ACC112 (cell line): ENCODE measurements at regions not wholly inside any gene's neighbourhood (a gene's known extent, or its start where the extent isn't known, plus 50 kb on each side); places are given as distances from the start of the nearest gene placed in this dataset.

Source experiments
- H2AFZ ChIP-seq: fragments of 200-600 bp; sonication (generic); one replicate; pipeline ENCODE4 v1.6.0; 2017; ENCODE audit warnings: antibody characterized with exemption, low read length; ENCODE audit not compliant: unreplicated experiment
- H3K27ac ChIP-seq: fragments of 200-600 bp; sonication (generic); 2 replicates; pipeline ENCODE4 v1.5.1; 2014; ENCODE audit warnings: low read depth, mild to moderate bottlenecking, antibody characterized with exemption, low read length, moderate library complexity
- H3K27me3 ChIP-seq: fragments of 200-600 bp; sonication (generic); 2 replicates; pipeline ENCODE4 v1.6.1; 2014; ENCODE audit warnings: mild to moderate bottlenecking, antibody characterized with exemption, low read length, moderate library complexity, mixed read lengths; ENCODE audit not compliant: insufficient read depth
- H3K36me3 ChIP-seq: fragments of 200-600 bp; sonication (generic); 2 replicates; pipeline ENCODE4 v1.6.1; 2016; ENCODE audit warnings: mild to moderate bottlenecking, antibody characterized with exemption, low read length, moderate library complexity, mixed read lengths; ENCODE audit not compliant: insufficient read depth
- H3K4me1 ChIP-seq: fragments of 200-600 bp; sonication (generic); one replicate; pipeline ENCODE4 v1.6.1; 2016; ENCODE audit warnings: low read length, mixed read lengths; ENCODE audit not compliant: insufficient read depth, unreplicated experiment, control insufficient read depth
- H3K4me3 ChIP-seq: fragments of 200-600 bp; sonication (generic); 2 replicates; pipeline ENCODE4 v1.5.1; 2014; ENCODE audit warnings: mild to moderate bottlenecking, low read depth, low read length
- H3K79me2 ChIP-seq: fragments of 200-600 bp; sonication (generic); one replicate; pipeline ENCODE4 v1.6.0; 2016; ENCODE audit warnings: low read length; ENCODE audit not compliant: control insufficient read depth, unreplicated experiment, insufficient read depth

- H3K79me2 ChIP-seq: no peaks in the 10 kb centered on the region
- H3K27ac ChIP-seq: no peak overlapping the region
- H3K36me3 ChIP-seq: no peaks in the 10 kb centered on the region
- no peak overlapping the region for H2AFZ ChIP-seq
- peaks cover 16% of the 10 kb centered on the region for H3K27me3 ChIP-seq
- no peak overlapping the region for H3K4me3 ChIP-seq
- H3K4me1 ChIP-seq: no peaks in the 10 kb centered on the region
Observed at GRCh38 chr15:25509703-25510102, 70.9 kb upstream of the UBE3A start.

GRCh38 chr15:25508369-25509002 lies 69.7 kb upstream of the UBE3A start:
- Histone ChIP-seq H3K4me1 (no peaks in the 10 kb centered on the region), H3K36me3 (no peaks in the 10 kb centered on the region), H3K4me3 (no peak overlapping the region), H2AFZ (no peak overlapping the region), H3K27ac (no peak overlapping the region), H3K79me2 (no peaks in the 10 kb centered on the region), H3K27me3 (peaks cover 16% of the 10 kb centered on the region)

GRCh38 chr15:25504307-25504706 lies 65.5 kb upstream of the UBE3A start:
- Histone ChIP-seq H3K36me3 (no peaks in the 10 kb centered on the region), H2AFZ (no peak overlapping the region), H3K79me2 (no peaks in the 10 kb centered on the region), H3K27ac (no peak overlapping the region), H3K27me3 (peaks cover 16% of the 10 kb centered on the region; the same call in 1 of the 2 replicates), H3K4me3 (no peak overlapping the region), H3K4me1 (no peaks in the 10 kb centered on the region)

GRCh38 chr15:25501828-25502446 lies 63.1 kb upstream of the UBE3A start:
- Histone ChIP-seq H3K4me3 (no peak overlapping the region), H3K27me3 (peaks cover 18% of the 10 kb centered on the region; the same call in 1 of the 2 replicates), H2AFZ (no peak overlapping the region), H3K79me2 (no peaks in the 10 kb centered on the region), H3K36me3 (no peaks in the 10 kb centered on the region), H3K27ac (no peak overlapping the region), H3K4me1 (no peaks in the 10 kb centered on the region)

- H2AFZ ChIP-seq: no peak overlapping the region
- peaks cover 9% of the 10 kb centered on the region; the same call in 1 of the 2 replicates for H3K27me3 ChIP-seq
- no peak overlapping the region for H3K4me3 ChIP-seq
- no peaks in the 10 kb centered on the region for H3K4me1 ChIP-seq
- no peaks in the 10 kb centered on the region for H3K36me3 ChIP-seq
- H3K79me2 ChIP-seq: no peaks in the 10 kb centered on the region
- H3K27ac ChIP-seq: no peak overlapping the region
Observed at GRCh38 chr15:25498835-25499234, 60.0 kb upstream of the UBE3A start.

- Histone ChIP-seq H3K27me3 (peaks cover 9% of the 10 kb centered on the region; the same call in 1 of the 2 replicates), H3K79me2 (no peaks in the 10 kb centered on the region), H2AFZ (no peak overlapping the region), H3K27ac (no peak overlapping the region), H3K4me1 (no peaks in the 10 kb centered on the region), H3K4me3 (no peak overlapping the region), H3K36me3 (no peaks in the 10 kb centered on the region)
Observed at GRCh38 chr15:25497934-25498333, 59.1 kb upstream of the UBE3A start.

- H3K79me2 ChIP-seq: no peaks in the 10 kb centered on the region
- no peak overlapping the region for H2AFZ ChIP-seq
- H3K4me3 ChIP-seq: no peak overlapping the region
- no peak overlapping the region for H3K27ac ChIP-seq
- no peaks in the 10 kb centered on the region for H3K4me1 ChIP-seq
- H3K36me3 ChIP-seq: no peaks in the 10 kb centered on the region
- H3K27me3 ChIP-seq: peaks cover 8% of the 10 kb centered on the region; the same call in 1 of the 2 replicates
Observed at GRCh38 chr15:25493823-25494526, 55.2 kb upstream of the UBE3A start.

- H3K36me3 ChIP-seq: no peaks in the 10 kb centered on the region
- H2AFZ ChIP-seq: no peak overlapping the region
- no peaks in the 10 kb centered on the region for H3K4me1 ChIP-seq
- no peak overlapping the region for H3K27ac ChIP-seq
- no peaks in the 10 kb centered on the region for H3K79me2 ChIP-seq
- H3K4me3 ChIP-seq: no peak overlapping the region
- no peaks in the 10 kb centered on the region for H3K27me3 ChIP-seq
Observed at GRCh38 chr15:25492315-25492714, 53.5 kb upstream of the UBE3A start.
